K562 (cell line): ENCODE measurements at regions not wholly inside any gene's neighbourhood (a gene's known extent, or its start where the extent isn't known, plus 50 kb on each side); places are given as distances from the start of the nearest gene placed in this dataset.

Source experiments
- ATAC-seq: fragments of 200-7000 bp; cut with Tn5 transposase; 3 replicates; pipeline ENCODE4 v1.9.1; 2020; ENCODE audit warnings: moderate library complexity
- BruUV-seq: library from RNA; stranded (reverse); fragments of 400-500 nt; replicated peaks from 2 replicates; lab custom pipeline; 2021; lab: Mats Ljungman, UMichigan
- CTCF ChIA-PET: fragments of 300-600 bp; formaldehyde crosslinking; extraction: SDS; loops from one replicate; lab custom pipeline; 2021; ENCODE audit warnings: low intra/inter-chr PET ratio; lab: Yijun Ruan, JAX
- POLR2A ChIA-PET: fragments of 300-600, 350-650 bp; sonication (Branson Sonifier 250); formaldehyde crosslinking; extraction: SDS; loops from one replicate; lab custom pipeline; 2021; ENCODE audit warnings: antibody characterized with exemption, inconsistent platforms; lab: Yijun Ruan, JAX
- DNase-seq, 4 experiments: peaks; one replicate each; pipeline versions ENCODE4 v3.0.0 to v3.0.0-alpha.2; 2011 to 2018; ENCODE audit warnings: low spot score in 3 of 4, mixed read lengths in 3 of 4; ENCODE audit errors: extremely low read depth in 1 of 4
- FAIRE-seq: peaks from 2 replicates; lab custom pipeline; 2011; peaks lifted over from hg19 to GRCh38; lab: Jason Lieb, UNC
- H2AFZ ChIP-seq: 2 replicates; pipeline ENCODE4 v1.6.0; 2011; ENCODE audit warnings: low read depth, low read length, control low read depth, inconsistent platforms
- H3K27ac ChIP-seq: fragments of 200-600 bp; 3 replicates; pipeline ENCODE4 v1.8.0; 2011; ENCODE audit warnings: low read depth, mild to moderate bottlenecking, control low read depth, inconsistent platforms, low read length, moderate library complexity, mixed read lengths; ENCODE audit errors: extremely low read depth
- H3K27me3 ChIP-seq, 2 experiments: fragments of 300-600 bp in 1 of 2; 2 replicates in 1 of 2; 3 replicates in 1 of 2; pipeline versions ENCODE4 v1.6.0 to v1.8.0; 2011; ENCODE audit warnings: inconsistent platforms in 2 of 2, low read length in 2 of 2, mild to moderate bottlenecking in 1 of 2, mixed read lengths in 1 of 2, moderate library complexity in 1 of 2; ENCODE audit not compliant: control insufficient read depth in 2 of 2, insufficient read depth in 2 of 2
- H3K36me3 ChIP-seq: fragments of 300-600 bp; 3 replicates; pipeline ENCODE4 v1.8.0; 2011; ENCODE audit warnings: mild to moderate bottlenecking, low read length, inconsistent platforms; ENCODE audit not compliant: control insufficient read depth, insufficient read depth
- H3K4me1 ChIP-seq, 2 experiments: fragments of 200-600 bp in 1 of 2; replicated peaks in 1 of 2; 2 replicates in 1 of 2; 3 replicates in 1 of 2; pipeline versions ENCODE4 v1.5.1 to v1.8.0; 2011; ENCODE audit warnings: inconsistent platforms in 2 of 2, low read length in 2 of 2, mild to moderate bottlenecking in 1 of 2, mixed read lengths in 1 of 2, moderate library complexity in 1 of 2; ENCODE audit not compliant: control insufficient read depth in 2 of 2, insufficient read depth in 2 of 2
- H3K4me2 ChIP-seq: 2 replicates; pipeline ENCODE4 v1.6.1; 2011; ENCODE audit warnings: low read length, control low read depth, inconsistent platforms, mixed read lengths; ENCODE audit not compliant: insufficient read depth
- H3K4me3 ChIP-seq: fragments of 200-600 bp; sonication (generic), shearing (Covaris generic); 2 replicates; pipeline ENCODE4 v1.5.1; 2016; ENCODE audit warnings: control low read depth, inconsistent platforms
- H3K79me2 ChIP-seq: fragments of 200-600 bp; 3 replicates; pipeline ENCODE4 v1.8.0; 2011; ENCODE audit warnings: low read length, inconsistent platforms; ENCODE audit not compliant: control insufficient read depth, insufficient read depth
- H3K9ac ChIP-seq, 2 experiments: 2 replicates each; pipeline versions ENCODE4 v1.6.0 to v1.6.1; 2011; ENCODE audit warnings: low read depth in 2 of 2, low read length in 2 of 2, control low read depth in 1 of 2, inconsistent platforms in 1 of 2, mild to moderate bottlenecking in 1 of 2, mixed read lengths in 1 of 2; ENCODE audit not compliant: insufficient read depth in 1 of 2
- H3K9me1 ChIP-seq: one replicate; pipeline ENCODE4 v1.6.0; 2011; ENCODE audit warnings: inconsistent platforms, mild to moderate bottlenecking, low read length, moderate library complexity; ENCODE audit not compliant: control insufficient read depth, insufficient read depth
- H3K9me3 ChIP-seq: replicated peaks from 2 replicates; pipeline ENCODE4 v1.5.1; 2011; ENCODE audit warnings: low read depth, low read length, inconsistent platforms; ENCODE audit not compliant: control insufficient read depth, insufficient read depth
- H4K20me1 ChIP-seq: replicated peaks from 2 replicates; pipeline ENCODE4 v1.6.1; 2011; ENCODE audit warnings: low read length, inconsistent platforms, mixed read lengths; ENCODE audit not compliant: control insufficient read depth, insufficient read depth
- ARID3B ChIP-seq: fragments of 250-450 bp; sonication (Bioruptor Pico); IDR thresholded peaks from 2 replicates; pipeline ENCODE4 v1.4.0; 2020; ENCODE audit warnings: borderline replicate concordance
- ATF6 ChIP-seq: sonication (generic); formaldehyde crosslinking; IDR thresholded peaks from 2 replicates; pipeline ENCODE4 v1.4.0; 2020; ENCODE audit warnings: mild to moderate bottlenecking, missing genetic modification reagents
- CLOCK ChIP-seq: fragments of 250-450 bp; sonication (Bioruptor Pico); IDR thresholded peaks from 2 replicates; pipeline ENCODE4 v1.4.0; 2020; ENCODE audit warnings: mild to moderate bottlenecking, moderate library complexity, borderline replicate concordance
- ERF ChIP-seq: fragments of 450-650 bp; formaldehyde crosslinking; IDR thresholded peaks from 2 replicates; pipeline ENCODE4 v1.4.0; 2020; ENCODE audit warnings: mild to moderate bottlenecking, mixed read lengths
- GTF2A2 ChIP-seq: IDR thresholded peaks from 2 replicates; pipeline ENCODE4 v1.6.1; 2016; ENCODE audit warnings: mild to moderate bottlenecking, missing genetic modification characterization, missing compliant biosample characterization
- MBD1 ChIP-seq: fragments of 250-450 bp; sonication (Bioruptor Pico); IDR thresholded peaks from 2 replicates; pipeline ENCODE4 v1.8.0; 2022; ENCODE audit warnings: inconsistent platforms
- POLR2AphosphoS5 ChIP-seq: IDR thresholded peaks from 2 replicates; pipeline ENCODE4 v1.6.1; 2011; ENCODE audit warnings: mild to moderate bottlenecking, low read depth, low read length, moderate library complexity; ENCODE audit not compliant: control insufficient read depth, insufficient read depth
- SNAPC5 ChIP-seq: fragments of 250-450 bp; sonication (Bioruptor Pico); IDR thresholded peaks from 2 replicates; pipeline ENCODE4 v1.8.0; 2021; ENCODE audit warnings: moderate library complexity, mild to moderate bottlenecking, inconsistent platforms
- TRIM24 ChIP-seq, 2 experiments: fragments of 450-650 bp; IDR thresholded peaks; 2 replicates each; pipeline ENCODE4 v1.6.1; 2016
- ZNF133 ChIP-seq: fragments of 250-450 bp; sonication (Bioruptor Pico); IDR thresholded peaks from 2 replicates; pipeline ENCODE4 v1.4.0; 2020; ENCODE audit warnings: mild to moderate bottlenecking
- ZNF274 ChIP-seq: IDR thresholded peaks from 2 replicates; pipeline ENCODE4 v1.6.1; 2011; ENCODE audit warnings: low read depth, mild to moderate bottlenecking, low read length, moderate library complexity, borderline replicate concordance
- ZNF586 ChIP-seq: fragments of 450-650 bp; formaldehyde crosslinking; conservative IDR thresholded peaks from 2 replicates; pipeline ENCODE4 v1.4.0; 2020; ENCODE audit warnings: mild to moderate bottlenecking, moderate library complexity
- WGBS: fragments of 100-300 bp; shearing (Covaris generic); methylation state at CpG from one replicate; pipeline ENCODE4 v1.1.6; 2016; ENCODE audit warnings: low coverage, mixed read lengths; ENCODE audit not compliant: insufficient coverage; ENCODE audit errors: missing lambda C conversion rate; 5-methylcytosine and 5-hydroxymethylcytosine counted together
- in situ Hi-C: fragments of 300-500 bp; cut with MboI; formaldehyde crosslinking; loops from 4 replicates; pipeline ENCODE4 v1.15.0; 2018; ENCODE audit warnings: inconsistent platforms, mixed read lengths
- intact Hi-C: fragments of 100-400 bp; cut with micrococcal nuclease; formaldehyde crosslinking; loops from 2 replicates; pipeline ENCODE4 v1.14.2; 2022

GRCh38 chr11:80424012-80424695 lies 983.3 kb upstream of the TENM4 start:
- no peak overlapping the region for H3K4me2 ChIP-seq
- H4K20me1 ChIP-seq, result no peaks in the 10 kb centered on the region
- H3K9me3 ChIP-seq, result no peaks in the 10 kb centered on the region
- WGBS, result 0% methylated on average over 2 of the region's 2 CpGs
- H2AFZ ChIP-seq, result no peak overlapping the region
- intact Hi-C loops, result no loop called here
- no peak for FAIRE-seq
- BruUV-seq, result no TSS peak
- no peaks in the 10 kb centered on the region for H3K27me3 ChIP-seq
- no peak overlapping the region for H3K27ac ChIP-seq
- H3K9ac ChIP-seq, result no peak overlapping the region
- no peaks in the 10 kb centered on the region for H3K79me2 ChIP-seq
- H3K36me3 ChIP-seq, result no peaks in the 10 kb centered on the region
- H3K4me3 ChIP-seq, result no peak overlapping the region
- H3K4me1 ChIP-seq, result no peaks in the 10 kb centered on the region
- DNase-seq, result no peak
- CTCF ChIA-PET, result no interaction called here
- ATAC-seq, result no peak
- in situ Hi-C loops, result no loop called here
- POLR2A ChIA-PET, result no interaction called here
- no peaks in the 10 kb centered on the region for H3K9me1 ChIP-seq
- TF ChIP-seq ZNF586 (no peak), POLR2AphosphoS5 (no peak), SNAPC5 (no peak), GTF2A2 (no peak), TRIM24 (IDR thresholded peaks at IDR 0.05) (no peak), ARID3B (CRISPR knock-in tag) (no peak), ZNF133 (CRISPR knock-in tag) (no peak), MBD1 (no peak), CLOCK (CRISPR knock-in tag) (no peak), ZNF274 (no peak), ATF6 (CRISPR knock-in tag) (no peak), ERF (CRISPR knock-in tag) (no peak)
